ENCODE measurements at regions not wholly inside any gene's neighbourhood (a gene's known extent, or its start where the extent isn't known, plus 50 kb on each side); places are given as distances from the start of the nearest gene placed in this dataset.

DNA sequence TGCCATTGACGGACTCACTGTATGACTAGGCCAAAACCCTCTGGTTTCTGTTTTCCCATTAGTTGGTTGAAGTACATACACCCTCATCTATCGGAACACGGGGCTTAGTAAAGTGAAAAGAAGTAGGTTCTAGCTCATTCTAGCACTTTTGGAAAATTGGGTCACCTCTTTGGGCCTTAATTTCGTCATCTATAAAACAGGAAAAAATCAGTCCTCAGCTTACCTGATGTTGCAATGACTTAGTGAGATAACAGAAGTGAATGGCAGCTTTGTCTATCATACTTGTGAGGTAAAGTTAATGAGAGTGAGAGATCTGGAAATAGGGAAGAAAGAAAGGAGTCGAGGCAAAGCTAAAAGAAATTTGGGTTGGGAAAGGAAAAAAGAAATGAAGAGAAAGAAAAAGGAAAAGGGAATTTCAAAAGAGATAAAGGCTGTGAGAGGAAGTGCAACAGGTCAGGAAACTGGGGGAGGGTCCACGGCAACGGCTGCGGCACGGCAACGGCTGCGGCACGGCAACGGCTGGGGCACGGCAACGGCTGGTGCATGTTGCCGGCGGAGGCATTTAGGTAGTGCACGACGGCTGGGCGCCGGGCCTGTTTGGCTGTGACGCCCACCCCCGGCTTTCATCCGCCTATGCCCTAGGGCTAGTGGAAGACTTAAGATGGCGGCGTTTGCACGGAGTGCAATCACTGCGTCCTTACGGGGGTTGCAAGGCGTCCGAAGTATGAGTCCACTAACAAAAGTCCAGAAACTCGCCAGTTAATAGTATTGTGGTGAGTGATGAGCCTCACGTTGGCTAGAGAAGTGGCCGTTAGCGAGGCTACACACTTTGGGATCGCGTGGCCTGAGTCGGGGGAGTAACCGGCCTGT, 91.4 kb upstream of the XIST start:
- peak in 1 of 3 donors; percentile 20 for TF ChIP-seq POLR2A (IDR thresholded peaks at IDR 0.05)
- TF ChIP-seq, protein P1, sequence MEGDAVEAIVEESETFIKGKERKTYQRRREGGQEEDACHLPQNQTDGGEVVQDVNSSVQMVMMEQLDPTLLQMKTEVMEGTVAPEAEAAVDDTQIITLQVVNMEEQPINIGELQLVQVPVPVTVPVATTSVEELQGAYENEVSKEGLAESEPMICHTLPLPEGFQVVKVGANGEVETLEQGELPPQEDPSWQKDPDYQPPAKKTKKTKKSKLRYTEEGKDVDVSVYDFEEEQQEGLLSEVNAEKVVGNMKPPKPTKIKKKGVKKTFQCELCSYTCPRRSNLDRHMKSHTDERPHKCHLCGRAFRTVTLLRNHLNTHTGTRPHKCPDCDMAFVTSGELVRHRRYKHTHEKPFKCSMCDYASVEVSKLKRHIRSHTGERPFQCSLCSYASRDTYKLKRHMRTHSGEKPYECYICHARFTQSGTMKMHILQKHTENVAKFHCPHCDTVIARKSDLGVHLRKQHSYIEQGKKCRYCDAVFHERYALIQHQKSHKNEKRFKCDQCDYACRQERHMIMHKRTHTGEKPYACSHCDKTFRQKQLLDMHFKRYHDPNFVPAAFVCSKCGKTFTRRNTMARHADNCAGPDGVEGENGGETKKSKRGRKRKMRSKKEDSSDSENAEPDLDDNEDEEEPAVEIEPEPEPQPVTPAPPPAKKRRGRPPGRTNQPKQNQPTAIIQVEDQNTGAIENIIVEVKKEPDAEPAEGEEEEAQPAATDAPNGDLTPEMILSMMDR (IDR thresholded peaks at IDR 0.05 in 8 of 11, conservative IDR thresholded peaks at IDR 0.05 in 3 of 11), result peak in 2 of 11 experiments; percentile 10 to 16
- TF ChIP-seq POLR2AphosphoS5 (IDR thresholded peaks at IDR 0.05), result peak; percentile 86 to 90 (median 88)
